ENCODE measurements at regions not wholly inside any gene's neighbourhood (a gene's known extent, or its start where the extent isn't known, plus 50 kb on each side); places are given as distances from the start of the nearest gene placed in this dataset.

GRCh38 chr2:121818546-121818945 is 63.1 kb downstream of the TSN start:
- Histone ChIP-seq H3K27me3 (replicated peaks; ENCODE audit: control insufficient read depth, insufficient read depth, low read length) (peaks cover 22% of the 10 kb centered on the region), H3K36me3 (ENCODE audit: control insufficient read depth, insufficient read depth, low read length, severe bottlenecking) (no peaks in the 10 kb centered on the region), H3K9ac (ENCODE audit: low read length) (no peak overlapping the region), H3K9me3 (ENCODE audit: control insufficient read depth, low read length) (peaks cover 9% of the 10 kb centered on the region), H3K4me3 (ENCODE audit: low read length) (no peak overlapping the region), H3K4me1 (ENCODE audit: control insufficient read depth, insufficient read depth, low read length) (no peaks in the 10 kb centered on the region)
- DNase-seq (ENCODE audit: low read depth): no peak

- no peaks in the 10 kb centered on the region for H3K4me1 ChIP-seq (ENCODE audit: control insufficient read depth, insufficient read depth, low read length)
- H3K9ac ChIP-seq (ENCODE audit: low read length): no peak overlapping the region
- no peak for DNase-seq (ENCODE audit: low read depth)
- peaks cover 21% of the 10 kb centered on the region for H3K27me3 ChIP-seq (replicated peaks; ENCODE audit: control insufficient read depth, insufficient read depth, low read length)
- H3K36me3 ChIP-seq (ENCODE audit: control insufficient read depth, insufficient read depth, low read length, severe bottlenecking): no peaks in the 10 kb centered on the region
- no peak overlapping the region for H3K4me3 ChIP-seq (ENCODE audit: low read length)
- peaks cover 9% of the 10 kb centered on the region for H3K9me3 ChIP-seq (ENCODE audit: control insufficient read depth, low read length)
Measured at GRCh38 chr2:121819846-121820245, 64.4 kb downstream of the TSN start.

GRCh38 chr2:121821476-121822158 is 66.2 kb downstream of the TSN start:
- Histone ChIP-seq H3K9ac (ENCODE audit: low read length) (no peak overlapping the region), H3K4me1 (ENCODE audit: control insufficient read depth, insufficient read depth, low read length) (no peaks in the 10 kb centered on the region), H3K36me3 (ENCODE audit: control insufficient read depth, insufficient read depth, low read length, severe bottlenecking) (no peaks in the 10 kb centered on the region), H3K9me3 (ENCODE audit: control insufficient read depth, low read length) (peaks cover 9% of the 10 kb centered on the region), H3K27me3 (replicated peaks; ENCODE audit: control insufficient read depth, insufficient read depth, low read length) (peaks cover 8% of the 10 kb centered on the region), H3K4me3 (ENCODE audit: low read length) (no peak overlapping the region)
- DNase-seq (ENCODE audit: low read depth): no peak

- H3K9me3 ChIP-seq (ENCODE audit: control insufficient read depth, low read length): no peaks in the 10 kb centered on the region
- no peaks in the 10 kb centered on the region for H3K4me1 ChIP-seq (ENCODE audit: control insufficient read depth, insufficient read depth, low read length)
- no peak for DNase-seq (ENCODE audit: low read depth)
- H3K36me3 ChIP-seq (ENCODE audit: control insufficient read depth, insufficient read depth, low read length, severe bottlenecking): no peaks in the 10 kb centered on the region
- peaks cover 5% of the 10 kb centered on the region for H3K27me3 ChIP-seq (replicated peaks; ENCODE audit: control insufficient read depth, insufficient read depth, low read length)
- no peak overlapping the region for H3K4me3 ChIP-seq (ENCODE audit: low read length)
- no peak overlapping the region for H3K9ac ChIP-seq (ENCODE audit: low read length)
Measured at GRCh38 chr2:121824264-121824663, 68.8 kb downstream of the TSN start.

GRCh38 chr2:121825003-121825950 is 69.8 kb downstream of the TSN start:
- H3K27me3 ChIP-seq (replicated peaks; ENCODE audit: control insufficient read depth, insufficient read depth, low read length): peaks cover 5% of the 10 kb centered on the region
- H3K4me3 ChIP-seq (ENCODE audit: low read length): no peak overlapping the region
- no peak for DNase-seq (ENCODE audit: low read depth)
- H3K36me3 ChIP-seq (ENCODE audit: control insufficient read depth, insufficient read depth, low read length, severe bottlenecking): no peaks in the 10 kb centered on the region
- no peaks in the 10 kb centered on the region for H3K9me3 ChIP-seq (ENCODE audit: control insufficient read depth, low read length)
- no peaks in the 10 kb centered on the region for H3K4me1 ChIP-seq (ENCODE audit: control insufficient read depth, insufficient read depth, low read length)
- H3K9ac ChIP-seq (ENCODE audit: low read length): no peak overlapping the region

- Histone ChIP-seq H3K27me3 (replicated peaks; ENCODE audit: control insufficient read depth, insufficient read depth, low read length) (peaks cover 5% of the 10 kb centered on the region), H3K4me3 (ENCODE audit: low read length) (no peak overlapping the region), H3K4me1 (ENCODE audit: control insufficient read depth, insufficient read depth, low read length) (no peaks in the 10 kb centered on the region), H3K36me3 (ENCODE audit: control insufficient read depth, insufficient read depth, low read length, severe bottlenecking) (no peaks in the 10 kb centered on the region), H3K9me3 (ENCODE audit: control insufficient read depth, low read length) (no peaks in the 10 kb centered on the region), H3K9ac (ENCODE audit: low read length) (no peak overlapping the region)
- DNase-seq (ENCODE audit: low read depth): no peak
Measured at GRCh38 chr2:121826036-121826435, 70.6 kb downstream of the TSN start.

- Histone ChIP-seq H3K36me3 (ENCODE audit: control insufficient read depth, insufficient read depth, low read length, severe bottlenecking) (no peaks in the 10 kb centered on the region), H3K9ac (ENCODE audit: low read length) (no peak overlapping the region)
Measured at GRCh38 chr2:121828281-121828731, 72.9 kb downstream of the TSN start.

GRCh38 chr2:121830809-121831208 is 75.4 kb downstream of the TSN start:
- peaks cover 11% of the 10 kb centered on the region for H3K27me3 ChIP-seq (replicated peaks; ENCODE audit: control insufficient read depth, insufficient read depth, low read length)
- no peaks in the 10 kb centered on the region for H3K36me3 ChIP-seq (ENCODE audit: control insufficient read depth, insufficient read depth, low read length, severe bottlenecking)
- no peak overlapping the region for H3K4me3 ChIP-seq (ENCODE audit: low read length)
- no peaks in the 10 kb centered on the region for H3K4me1 ChIP-seq (ENCODE audit: control insufficient read depth, insufficient read depth, low read length)
- H3K9me3 ChIP-seq (ENCODE audit: control insufficient read depth, low read length): no peaks in the 10 kb centered on the region
- H3K9ac ChIP-seq (ENCODE audit: low read length): no peak overlapping the region
- DNase-seq (ENCODE audit: low read depth): no peak

More at GRCh38 chr2:121828281-121828731, 72.9 kb downstream of the TSN start:
- H3K4me3 ChIP-seq (ENCODE audit: low read length): no peak overlapping the region
- no peaks in the 10 kb centered on the region for H3K4me1 ChIP-seq (ENCODE audit: control insufficient read depth, insufficient read depth, low read length)
- no peaks in the 10 kb centered on the region for H3K9me3 ChIP-seq (ENCODE audit: control insufficient read depth, low read length)
- no peak for DNase-seq (ENCODE audit: low read depth)
- H3K27me3 ChIP-seq (replicated peaks; ENCODE audit: control insufficient read depth, insufficient read depth, low read length): peaks cover 13% of the 10 kb centered on the region

GRCh38 chr2:121831841-121832240 is 76.4 kb downstream of the TSN start:
- no peak overlapping the region for H3K4me3 ChIP-seq (ENCODE audit: low read length)
- H3K4me1 ChIP-seq (ENCODE audit: control insufficient read depth, insufficient read depth, low read length): no peaks in the 10 kb centered on the region
- H3K9me3 ChIP-seq (ENCODE audit: control insufficient read depth, low read length): no peaks in the 10 kb centered on the region
- H3K27me3 ChIP-seq (replicated peaks; ENCODE audit: control insufficient read depth, insufficient read depth, low read length): peaks cover 20% of the 10 kb centered on the region
- no peaks in the 10 kb centered on the region for H3K36me3 ChIP-seq (ENCODE audit: control insufficient read depth, insufficient read depth, low read length, severe bottlenecking)
- H3K9ac ChIP-seq (ENCODE audit: low read length): no peak overlapping the region
- DNase-seq (ENCODE audit: low read depth): no peak

- Histone ChIP-seq H3K9ac (ENCODE audit: low read length) (no peak overlapping the region), H3K9me3 (ENCODE audit: control insufficient read depth, low read length) (peaks cover 3% of the 10 kb centered on the region), H3K4me3 (ENCODE audit: low read length) (no peak overlapping the region), H3K27me3 (replicated peaks; ENCODE audit: control insufficient read depth, insufficient read depth, low read length) (peaks cover 20% of the 10 kb centered on the region), H3K4me1 (ENCODE audit: control insufficient read depth, insufficient read depth, low read length) (no peaks in the 10 kb centered on the region), H3K36me3 (ENCODE audit: control insufficient read depth, insufficient read depth, low read length, severe bottlenecking) (no peaks in the 10 kb centered on the region)
- no peak for DNase-seq (ENCODE audit: low read depth)
Measured at GRCh38 chr2:121832412-121833357, 77.2 kb downstream of the TSN start.

- no peaks in the 10 kb centered on the region for H3K36me3 ChIP-seq (ENCODE audit: control insufficient read depth, insufficient read depth, low read length, severe bottlenecking)
- H3K4me3 ChIP-seq (ENCODE audit: low read length): no peak overlapping the region
- H3K9me3 ChIP-seq (ENCODE audit: control insufficient read depth, low read length): peaks cover 7% of the 10 kb centered on the region
- H3K9ac ChIP-seq (ENCODE audit: low read length): no peak overlapping the region
- DNase-seq (ENCODE audit: low read depth): no peak
- H3K4me1 ChIP-seq (ENCODE audit: control insufficient read depth, insufficient read depth, low read length): no peaks in the 10 kb centered on the region
- peaks cover 20% of the 10 kb centered on the region for H3K27me3 ChIP-seq (replicated peaks; ENCODE audit: control insufficient read depth, insufficient read depth, low read length)
Measured at GRCh38 chr2:121833358-121833723, 77.9 kb downstream of the TSN start.
